Lower lobe of right lung (tissue), 2 donors: ENCODE measurements at regions not wholly inside any gene's neighbourhood (a gene's known extent, or its start where the extent isn't known, plus 50 kb on each side); places are given as distances from the start of the nearest gene placed in this dataset.

Experiments
- ATAC-seq, 2 donors: fragments of 200-7000 bp; cut with Tn5 transposase; one replicate each; pipeline ENCODE4 v1.9.1; 2020 to 2022; ENCODE audit warnings: mild to moderate bottlenecking in 2 of 2, moderate library complexity in 2 of 2
- DNase-seq: peaks from one replicate; pipeline ENCODE4 v3.0.0-alpha.2; 2020
- H3K27ac ChIP-seq: fragments of 200-600 bp; one replicate; pipeline ENCODE4 v1.8.0; 2022
- H3K27me3 ChIP-seq: fragments of 200-600 bp; one replicate; pipeline ENCODE4 v1.8.0; 2022; ENCODE audit warnings: low read depth
- H3K36me3 ChIP-seq: fragments of 200-600 bp; one replicate; pipeline ENCODE4 v1.8.0; 2022; ENCODE audit warnings: mild to moderate bottlenecking
- H3K4me1 ChIP-seq: fragments of 200-600 bp; one replicate; pipeline ENCODE4 v1.8.0; 2022
- H3K4me3 ChIP-seq: fragments of 200-600 bp; one replicate; pipeline ENCODE4 v1.8.0; 2022; ENCODE audit warnings: mild to moderate bottlenecking
- H3K9me3 ChIP-seq: fragments of 200-600 bp; one replicate; pipeline ENCODE4 v1.8.0; 2022
- intact Hi-C: fragments of 100-400 bp; cut with DNase I; formaldehyde crosslinking; loops from one replicate; pipeline ENCODE4 v1.11.0; 2022
- TF ChIP-seq, protein P1 (sequence below): fragments of 200-600 bp; IDR thresholded peaks from one replicate; pipeline ENCODE4 v1.8.0; 2022; ENCODE audit warnings: antibody characterized with exemption, mild to moderate bottlenecking
- donor health status: DM: no; HTN: yes; CAD: no; lungs with severe emphysema.

DNA sequence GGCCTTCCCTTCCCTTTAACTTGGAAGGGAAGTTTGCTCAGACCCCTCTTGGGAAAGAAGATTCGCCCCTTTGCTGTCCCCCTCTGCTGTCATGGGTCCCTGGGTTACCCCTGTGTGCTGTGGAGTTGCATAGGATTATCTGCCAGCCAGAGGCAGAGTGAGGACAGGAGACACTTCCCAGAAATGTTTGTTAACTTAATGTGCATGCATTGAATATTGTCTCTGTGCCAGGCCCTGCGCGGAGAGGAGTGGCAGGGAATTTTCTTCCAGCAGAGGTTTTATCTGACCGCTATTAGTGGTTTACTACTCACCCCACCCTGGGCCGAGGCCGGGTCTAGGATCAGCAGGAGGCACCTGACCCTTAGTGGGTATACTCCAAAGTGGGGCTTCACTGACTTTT, 894.8 kb downstream of the TBC1D22A start:
- intact Hi-C loops, result no loop called here
- no peak overlapping the region for H3K27ac ChIP-seq
- H3K4me3 ChIP-seq, result no peak overlapping the region
- H3K36me3 ChIP-seq, result no peaks in the 10 kb centered on the region
- H3K9me3 ChIP-seq, result no peaks in the 10 kb centered on the region
- H3K27me3 ChIP-seq, result no peaks in the 10 kb centered on the region
- no peaks in the 10 kb centered on the region for H3K4me1 ChIP-seq
- TF ChIP-seq, protein P1, sequence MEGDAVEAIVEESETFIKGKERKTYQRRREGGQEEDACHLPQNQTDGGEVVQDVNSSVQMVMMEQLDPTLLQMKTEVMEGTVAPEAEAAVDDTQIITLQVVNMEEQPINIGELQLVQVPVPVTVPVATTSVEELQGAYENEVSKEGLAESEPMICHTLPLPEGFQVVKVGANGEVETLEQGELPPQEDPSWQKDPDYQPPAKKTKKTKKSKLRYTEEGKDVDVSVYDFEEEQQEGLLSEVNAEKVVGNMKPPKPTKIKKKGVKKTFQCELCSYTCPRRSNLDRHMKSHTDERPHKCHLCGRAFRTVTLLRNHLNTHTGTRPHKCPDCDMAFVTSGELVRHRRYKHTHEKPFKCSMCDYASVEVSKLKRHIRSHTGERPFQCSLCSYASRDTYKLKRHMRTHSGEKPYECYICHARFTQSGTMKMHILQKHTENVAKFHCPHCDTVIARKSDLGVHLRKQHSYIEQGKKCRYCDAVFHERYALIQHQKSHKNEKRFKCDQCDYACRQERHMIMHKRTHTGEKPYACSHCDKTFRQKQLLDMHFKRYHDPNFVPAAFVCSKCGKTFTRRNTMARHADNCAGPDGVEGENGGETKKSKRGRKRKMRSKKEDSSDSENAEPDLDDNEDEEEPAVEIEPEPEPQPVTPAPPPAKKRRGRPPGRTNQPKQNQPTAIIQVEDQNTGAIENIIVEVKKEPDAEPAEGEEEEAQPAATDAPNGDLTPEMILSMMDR, result no peak
- ATAC-seq (no peak), DNase-seq (no peak)

DNA sequence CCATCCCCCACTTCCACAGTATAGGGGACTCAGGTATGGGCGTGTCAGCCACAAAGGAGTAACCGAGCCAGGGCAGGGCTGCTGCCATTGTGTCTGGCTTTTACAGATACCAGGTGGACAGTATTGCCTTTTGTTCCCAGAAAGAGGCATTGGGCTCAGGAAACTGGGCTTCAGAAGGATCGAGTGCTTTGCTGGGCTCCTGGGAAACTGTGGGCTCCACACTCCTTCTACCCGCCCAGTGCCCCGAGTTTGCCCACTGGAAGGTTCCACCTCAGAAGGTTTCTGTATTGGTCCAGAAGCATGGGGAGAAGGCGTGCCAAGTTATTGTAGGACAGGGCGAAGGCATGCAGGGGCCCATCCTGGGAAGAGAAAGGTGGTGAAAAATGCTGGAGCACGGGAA, 894.4 kb downstream of the TBC1D22A start:
- intact Hi-C loops, result no loop called here
- DNase-seq, result no peak
- ATAC-seq, result no peak
- Histone ChIP-seq H3K27me3 (no peaks in the 10 kb centered on the region), H3K9me3 (no peaks in the 10 kb centered on the region), H3K27ac (no peak overlapping the region), H3K4me3 (no peak overlapping the region), H3K36me3 (no peaks in the 10 kb centered on the region), H3K4me1 (no peaks in the 10 kb centered on the region)
- TF ChIP-seq, protein P1, result no peak

DNA sequence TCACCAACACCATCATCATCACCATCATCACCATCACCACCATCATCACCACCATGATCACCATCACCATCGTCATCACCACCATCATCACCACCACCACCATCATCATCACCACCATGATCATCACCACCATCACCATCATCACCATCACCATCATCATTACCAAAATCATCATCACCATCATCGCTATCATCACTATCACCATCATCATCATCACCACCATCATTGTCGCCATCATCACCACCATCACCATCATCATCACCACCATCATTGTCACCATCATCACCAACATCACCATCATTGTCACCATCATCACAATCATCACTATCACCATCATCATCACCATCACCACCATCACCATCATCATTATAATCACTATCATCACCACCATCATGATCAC, 893.5 kb downstream of the TBC1D22A start:
- Histone ChIP-seq H3K9me3 (no peaks in the 10 kb centered on the region), H3K36me3 (no peaks in the 10 kb centered on the region), H3K4me1 (no peaks in the 10 kb centered on the region), H3K27ac (no peak overlapping the region), H3K27me3 (no peaks in the 10 kb centered on the region), H3K4me3 (no peak overlapping the region)
- TF ChIP-seq, protein P1, result no peak
- DNase-seq (no peak), ATAC-seq (no peak)
- intact Hi-C loops, result no loop called here

DNA sequence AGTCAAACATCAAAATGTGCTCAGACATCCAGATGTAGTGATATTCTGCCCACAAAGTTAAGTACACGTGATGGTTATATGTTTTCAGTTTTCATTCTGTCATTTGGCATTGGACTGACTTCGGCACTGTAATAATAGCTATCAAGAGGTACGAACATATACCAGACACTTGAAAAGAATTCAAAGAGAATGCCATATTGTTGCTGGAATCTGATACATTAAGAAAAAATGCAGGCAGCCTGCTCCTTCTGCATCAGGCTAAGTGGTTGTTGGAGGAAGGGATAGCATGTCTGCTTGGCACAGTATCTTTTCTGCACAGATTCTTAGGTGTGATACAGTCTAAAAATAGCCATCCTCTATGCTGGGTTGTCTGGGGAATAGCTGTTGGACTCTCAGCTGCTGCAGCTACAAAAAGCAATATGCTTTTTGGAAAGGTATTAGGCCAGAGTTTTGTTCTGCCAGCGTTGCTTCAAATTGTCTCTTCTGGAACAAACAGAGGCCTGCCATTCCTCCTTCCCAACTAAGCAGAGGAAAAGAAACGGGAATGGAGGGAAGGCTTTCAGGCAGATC, 892.6 kb downstream of the TBC1D22A start:
- Histone ChIP-seq H3K4me1 (no peaks in the 10 kb centered on the region), H3K4me3 (no peak overlapping the region), H3K36me3 (no peaks in the 10 kb centered on the region), H3K27ac (no peak overlapping the region), H3K27me3 (no peaks in the 10 kb centered on the region), H3K9me3 (no peaks in the 10 kb centered on the region)
- intact Hi-C loops, result no loop called here
- ATAC-seq (no peak), DNase-seq (no peak)
- TF ChIP-seq, protein P1, result no peak

DNA sequence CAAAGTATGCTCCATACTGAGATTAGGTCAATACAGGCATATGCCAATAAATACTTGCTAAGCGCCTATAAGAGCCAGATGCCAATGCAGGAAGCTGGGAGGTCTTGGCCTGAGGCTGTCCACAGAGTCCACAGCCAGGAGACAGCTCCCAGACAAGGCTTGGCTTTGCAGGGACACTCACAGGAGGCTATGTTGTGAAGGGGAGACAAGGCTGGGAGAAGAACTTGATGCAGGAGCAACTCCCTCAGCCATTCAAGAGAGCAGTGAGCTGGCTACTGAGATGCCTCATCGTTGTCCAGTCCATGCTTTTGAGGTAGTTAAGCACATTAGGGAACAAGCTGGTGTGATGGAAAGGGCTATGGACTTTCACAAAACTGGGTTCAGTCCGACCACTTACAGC, 891.5 kb downstream of the TBC1D22A start:
- intact Hi-C loops, result no loop called here
- H3K36me3 ChIP-seq, result no peaks in the 10 kb centered on the region
- H3K27ac ChIP-seq, result no peak overlapping the region
- TF ChIP-seq, protein P1, result no peak
- H3K4me1 ChIP-seq, result no peaks in the 10 kb centered on the region
- H3K27me3 ChIP-seq, result no peaks in the 10 kb centered on the region
- no peak for DNase-seq
- H3K9me3 ChIP-seq, result no peaks in the 10 kb centered on the region
- H3K4me3 ChIP-seq, result no peak overlapping the region
- ATAC-seq, result no peak
